GM23248 (cell line): ENCODE measurements at regions not wholly inside any gene's neighbourhood (a gene's known extent, or its start where the extent isn't known, plus 50 kb on each side); places are given as distances from the start of the nearest gene placed in this dataset.

Experiments used
- EZH2 ChIP-seq: fragments of 200-600 bp; sonication (generic); IDR thresholded peaks from 2 replicates; pipeline ENCODE4 v1.6.1; 2018; ENCODE audit warnings: antibody characterized with exemption, mild to moderate bottlenecking; ENCODE audit not compliant: insufficient read depth, poor library complexity, severe bottlenecking
- EZH2phosphoT487 ChIP-seq: fragments of 200-600 bp; sonication (generic); IDR thresholded peaks from 2 replicates; pipeline ENCODE4 v1.6.1; 2018; ENCODE audit warnings: antibody characterized with exemption, moderate library complexity, mild to moderate bottlenecking, low read depth; ENCODE audit not compliant: insufficient read depth

- TF ChIP-seq EZH2phosphoT487 (no peak), EZH2 (no peak)
Measured at GRCh38 chr1:82792151-82792550, 991.4 kb downstream of the ADGRL2 start.
